ENCODE measurements at regions not wholly inside any gene's neighbourhood (a gene's known extent, or its start where the extent isn't known, plus 50 kb on each side); places are given as distances from the start of the nearest gene placed in this dataset.

DNA sequence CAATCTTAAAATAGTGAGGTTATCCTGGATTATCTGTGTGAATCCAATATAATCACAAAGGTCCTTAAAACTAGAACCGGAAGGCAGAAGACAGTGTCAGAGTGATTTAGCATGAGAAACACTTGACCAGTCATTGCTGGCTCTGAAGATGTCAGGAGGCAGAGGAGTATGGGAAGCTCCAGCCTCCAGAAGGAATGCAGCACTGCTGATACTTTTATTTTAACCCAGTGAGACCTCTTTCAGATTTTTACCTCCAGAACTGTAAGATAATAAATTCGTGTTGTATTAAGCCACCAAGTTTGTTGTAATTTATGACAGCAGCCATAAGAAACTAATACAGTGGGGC lies 134.4 kb upstream of the ZC3H12C start:
- TF ChIP-seq CTCF (IDR thresholded peaks at IDR 0.05): no peak
- no peak for TF ChIP-seq EP300 (IDR thresholded peaks at IDR 0.05)

All from ovary (tissue), 3 donors.